Iris pigment epithelial cell (primary cell): ENCODE measurements at regions not wholly inside any gene's neighbourhood (a gene's known extent, or its start where the extent isn't known, plus 50 kb on each side); places are given as distances from the start of the nearest gene placed in this dataset.
"Not testable (repeated sequence)": the region's sequence is repeated elsewhere in the genome, so short reads cannot be mapped to it uniquely, and the experiment has no call there.

Source experiments
- DNase-seq: peaks from one replicate; pipeline ENCODE4 v3.0.0-alpha.2; 2011; ENCODE audit warnings: low read depth

DNA sequence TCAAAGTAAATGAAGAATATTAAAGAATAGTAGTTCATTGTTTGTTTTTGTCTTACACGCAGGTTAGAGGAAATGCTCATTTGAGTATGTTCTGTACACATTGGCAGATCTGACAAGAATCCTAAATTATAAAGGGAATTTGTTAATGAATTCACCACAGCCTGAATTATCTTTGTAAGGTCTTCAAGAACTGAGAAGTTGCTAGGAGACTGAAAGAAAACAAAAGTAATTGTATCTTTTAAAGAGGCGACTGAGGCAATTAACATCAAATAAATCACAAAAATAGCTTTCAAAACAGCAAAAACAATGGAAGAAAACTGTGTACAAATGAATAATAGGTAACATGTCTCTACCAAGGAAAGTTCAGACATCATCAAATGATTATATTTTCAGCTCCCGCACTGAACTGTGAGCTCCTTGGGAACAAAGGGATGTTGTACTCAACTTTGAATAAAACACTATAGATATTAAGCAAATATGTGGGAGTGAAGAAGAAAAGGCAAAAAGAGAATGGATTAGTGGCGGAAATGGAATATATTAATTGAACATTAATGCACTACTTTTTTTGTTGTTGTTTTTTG lies 51.7 kb upstream of the ATIC start:
- DNase-seq: no peak

DNA sequence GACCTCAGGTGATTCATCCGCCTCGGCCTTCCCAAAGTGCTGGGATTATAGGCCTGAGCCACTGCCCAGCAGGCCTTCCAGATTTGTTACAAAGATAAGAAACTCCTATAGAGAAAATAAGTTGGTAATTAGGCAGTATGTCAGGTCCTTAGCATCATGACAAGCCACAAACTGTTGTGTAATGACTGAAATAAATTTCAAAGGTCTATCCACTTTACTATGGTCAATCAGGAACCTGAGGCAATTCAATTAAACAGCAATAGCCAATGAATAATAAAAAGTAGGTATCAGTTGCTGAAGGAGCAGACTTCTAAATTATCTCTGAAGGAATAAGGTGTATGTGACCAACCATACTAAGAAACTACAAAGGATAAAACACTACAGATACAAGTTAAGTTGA lies 62.4 kb upstream of the ATIC start:
- no peak for DNase-seq

DNA sequence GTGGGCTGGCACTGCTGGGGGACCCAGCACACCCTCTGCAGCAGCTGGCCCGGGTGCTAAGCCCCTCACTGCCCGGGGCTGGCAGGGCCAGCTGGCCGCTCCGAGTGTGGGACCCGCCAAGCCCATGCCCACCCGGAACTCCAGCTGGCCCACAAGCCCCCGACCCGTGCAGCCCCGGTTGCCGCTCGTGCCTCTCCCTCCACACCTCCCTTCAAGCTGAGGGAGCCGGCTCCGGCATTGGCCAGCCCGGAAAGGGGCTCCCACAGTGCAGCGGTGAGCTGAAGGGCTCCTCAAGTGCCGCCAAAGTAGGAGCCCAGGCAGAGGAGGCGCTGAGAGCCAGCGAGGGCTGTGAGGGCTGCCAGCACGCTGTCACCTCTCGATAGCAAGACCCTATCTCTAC lies 65.9 kb upstream of the ATIC start:
- DNase-seq: not testable (repeated sequence)

DNA sequence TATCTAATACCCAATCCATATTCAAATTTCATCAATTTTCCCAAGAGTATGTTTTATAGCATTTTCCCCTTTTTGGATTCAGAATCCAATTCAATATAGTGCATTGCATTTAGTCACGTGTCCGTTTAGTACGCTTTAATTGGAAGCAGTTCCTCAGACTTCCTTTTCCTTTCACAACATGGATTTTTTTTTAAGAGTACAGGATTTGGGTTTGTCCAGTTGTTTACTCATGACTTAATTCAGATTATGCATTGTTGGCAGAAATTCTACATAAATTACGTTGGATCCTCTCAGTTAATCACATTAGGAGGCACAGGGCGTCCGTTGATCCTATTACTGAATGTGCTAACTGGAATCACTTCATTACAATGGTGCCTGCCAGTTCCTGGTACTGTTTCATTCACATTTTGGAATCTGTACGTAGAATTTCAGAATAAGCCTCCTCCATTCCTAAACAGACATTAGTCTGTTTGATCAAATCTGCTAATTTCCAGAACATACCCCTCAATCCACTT lies 70.0 kb upstream of the ATIC start:
- no peak for DNase-seq

DNA sequence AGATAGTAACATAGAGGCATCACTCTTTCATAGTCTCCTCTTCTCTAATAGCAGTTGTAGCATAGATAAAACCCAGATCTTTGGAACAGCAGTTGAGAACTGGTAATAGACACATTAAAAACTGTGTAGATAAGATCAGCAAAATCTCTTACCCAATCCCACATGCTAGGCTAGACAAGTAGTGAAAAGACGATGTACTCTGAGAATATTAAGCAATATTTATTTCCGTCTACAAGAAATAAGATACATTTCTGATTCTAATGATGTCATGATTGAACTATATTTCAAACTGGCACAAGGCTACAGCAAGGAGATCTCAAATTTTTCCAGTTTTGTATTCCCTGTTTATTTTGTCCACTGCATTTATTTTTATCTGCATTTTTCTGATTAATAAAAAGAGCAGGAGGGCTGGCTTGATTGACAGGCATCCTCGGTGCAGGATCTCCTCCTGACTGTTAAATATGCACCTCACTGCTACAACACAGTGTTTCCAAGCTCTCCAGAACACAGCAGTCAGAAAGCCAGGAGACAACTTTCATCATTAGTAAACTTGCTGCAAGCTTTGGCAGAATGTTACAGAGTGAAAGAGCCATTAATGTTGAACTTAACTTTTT lies 73.3 kb upstream of the ATIC start:
- peak; percentile 72 for DNase-seq

DNA sequence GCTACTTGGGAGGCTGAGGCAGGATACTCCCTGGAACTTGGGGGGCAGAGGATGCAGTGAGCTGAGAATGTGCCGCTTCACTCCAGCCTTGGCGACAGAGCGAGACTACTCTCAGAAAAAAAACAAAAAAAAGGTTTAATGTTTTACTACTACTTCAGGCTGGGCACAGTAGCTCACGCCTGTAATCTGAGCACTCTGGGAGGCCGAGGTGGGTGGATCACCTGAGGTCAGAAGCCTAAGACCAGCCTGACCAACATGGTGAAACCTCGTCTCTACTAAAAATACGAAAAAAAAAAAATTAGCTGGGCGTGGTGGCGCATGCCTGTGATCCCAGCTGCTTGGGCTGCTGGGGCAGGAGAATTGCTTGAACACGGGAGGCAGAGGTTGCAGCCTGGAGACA lies 75.7 kb upstream of the ATIC start:
- no peak for DNase-seq

DNA sequence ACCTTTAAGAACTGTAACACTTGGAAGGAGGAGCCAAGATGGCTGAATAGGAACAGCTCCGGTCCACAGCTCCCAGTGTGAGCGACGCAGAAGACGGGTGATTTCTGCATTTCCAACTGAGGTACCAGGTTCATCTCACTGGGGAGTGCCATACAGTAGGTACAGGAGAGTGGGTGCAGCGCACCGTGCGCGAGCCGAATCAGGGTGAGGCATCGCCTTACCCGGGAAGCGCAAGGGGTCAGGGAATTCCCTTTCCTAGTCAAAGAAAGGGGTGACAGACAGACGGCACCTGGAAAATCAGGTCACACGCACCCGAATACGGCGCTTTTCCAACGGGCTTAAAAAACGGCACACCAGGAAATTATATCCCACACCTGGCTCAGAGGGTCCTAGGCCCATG lies 81.8 kb upstream of the ABCA12 start:
- not testable (repeated sequence) for DNase-seq

DNA sequence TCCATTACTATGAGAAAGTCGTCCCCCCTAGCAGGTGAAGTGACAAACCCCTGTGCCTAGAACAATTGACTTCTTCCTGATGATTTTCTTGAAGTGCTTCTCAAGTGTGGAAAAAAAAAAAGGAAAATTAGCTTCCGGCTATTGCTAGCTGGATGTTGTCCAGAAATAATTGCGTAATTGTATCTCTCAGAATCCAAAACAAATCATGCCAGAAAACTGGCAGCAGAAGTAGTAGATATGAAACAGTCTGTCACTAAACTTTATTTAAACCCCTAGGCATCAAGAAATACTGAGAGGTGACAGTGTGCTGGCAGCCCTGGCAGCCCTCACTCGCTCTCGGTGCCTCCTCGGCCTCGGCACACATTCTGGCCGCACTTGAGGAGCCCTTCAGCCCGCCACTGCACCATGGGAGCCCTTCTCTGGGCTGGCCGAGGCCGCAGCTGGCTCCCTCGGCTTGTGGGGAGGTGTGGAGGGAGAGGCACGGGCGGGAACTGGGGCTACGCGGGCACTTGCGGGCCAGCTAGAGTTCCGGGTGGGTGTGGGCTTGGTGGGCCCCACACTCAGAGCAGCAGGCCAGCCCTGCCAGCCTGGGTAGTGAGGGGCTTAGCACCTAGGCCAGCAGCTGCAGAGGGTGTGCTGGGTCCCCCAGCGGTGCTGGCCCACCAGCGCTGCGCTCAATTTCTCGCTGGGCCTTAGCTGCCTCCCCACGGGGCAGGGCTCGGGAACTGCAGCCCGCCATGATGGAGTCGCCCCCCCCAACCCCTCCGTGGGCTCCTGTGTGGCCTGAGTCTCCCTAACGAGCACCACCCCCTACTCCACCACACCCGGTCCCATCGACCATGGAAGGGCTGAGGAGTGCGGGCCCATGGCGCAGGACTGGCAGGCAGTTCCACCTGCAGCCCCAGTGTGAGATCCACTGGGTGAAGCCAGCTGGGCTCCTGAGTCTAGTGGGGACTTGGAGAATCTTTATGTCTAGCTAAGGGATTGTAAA lies 80.5 kb upstream of the ABCA12 start:
- peak; percentile 51 for DNase-seq

DNA sequence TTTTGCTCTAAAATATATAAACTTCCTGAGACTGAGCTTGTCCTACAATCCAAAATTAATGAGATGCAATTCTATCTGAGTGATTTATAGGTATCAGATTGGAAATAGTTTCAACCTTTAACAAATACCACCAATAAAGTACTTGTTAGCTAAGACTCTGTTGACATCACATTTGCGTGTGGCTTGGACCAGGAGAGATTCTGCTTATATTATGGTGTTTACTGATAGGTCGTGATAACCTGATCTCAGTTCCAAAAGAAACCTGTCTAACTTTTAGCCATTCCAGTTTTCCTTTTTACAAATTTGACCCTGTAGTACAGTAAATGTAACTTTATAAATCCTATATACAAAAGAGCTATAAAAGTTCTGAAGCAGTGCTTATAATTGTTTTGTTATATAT lies 78.4 kb upstream of the ABCA12 start:
- no peak for DNase-seq

DNA sequence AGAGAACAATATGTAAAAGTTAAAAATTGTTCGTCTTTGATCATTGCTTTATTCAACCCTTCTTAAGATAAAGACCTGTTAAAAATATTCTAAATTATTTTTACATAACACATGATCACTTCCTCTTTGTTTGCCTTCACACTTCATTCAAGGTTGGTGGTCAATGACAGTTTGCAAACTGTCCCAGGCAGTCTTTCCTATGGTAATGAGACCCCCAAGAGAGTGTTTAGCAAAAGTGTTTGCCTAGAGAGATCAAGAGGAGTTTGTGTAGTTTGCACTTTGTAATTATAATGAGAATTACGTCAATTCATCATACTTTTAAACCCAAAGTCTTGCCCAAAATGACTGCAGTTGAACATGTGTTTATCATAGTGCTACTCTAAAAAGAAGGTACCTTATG lies 77.2 kb upstream of the ABCA12 start:
- no peak for DNase-seq

DNA sequence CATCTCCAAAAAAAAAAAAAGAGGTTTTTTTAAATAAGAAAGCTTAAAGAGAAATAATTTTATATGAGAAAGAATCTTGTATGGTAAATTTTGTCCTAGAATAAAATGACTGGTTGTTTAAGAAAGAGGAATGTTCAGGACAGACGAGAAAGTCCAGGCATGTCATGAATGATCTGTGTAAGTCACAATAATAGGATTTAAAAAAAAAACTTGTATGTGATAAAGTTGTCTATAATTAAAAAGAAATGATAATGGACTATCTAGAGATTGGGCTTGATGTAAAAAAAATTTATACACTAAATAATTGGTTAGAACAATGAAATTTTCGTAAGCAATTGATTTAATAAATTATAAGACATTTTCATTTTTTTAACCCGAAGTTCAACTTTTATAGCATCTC lies 71.7 kb upstream of the ABCA12 start:
- DNase-seq: no peak

DNA sequence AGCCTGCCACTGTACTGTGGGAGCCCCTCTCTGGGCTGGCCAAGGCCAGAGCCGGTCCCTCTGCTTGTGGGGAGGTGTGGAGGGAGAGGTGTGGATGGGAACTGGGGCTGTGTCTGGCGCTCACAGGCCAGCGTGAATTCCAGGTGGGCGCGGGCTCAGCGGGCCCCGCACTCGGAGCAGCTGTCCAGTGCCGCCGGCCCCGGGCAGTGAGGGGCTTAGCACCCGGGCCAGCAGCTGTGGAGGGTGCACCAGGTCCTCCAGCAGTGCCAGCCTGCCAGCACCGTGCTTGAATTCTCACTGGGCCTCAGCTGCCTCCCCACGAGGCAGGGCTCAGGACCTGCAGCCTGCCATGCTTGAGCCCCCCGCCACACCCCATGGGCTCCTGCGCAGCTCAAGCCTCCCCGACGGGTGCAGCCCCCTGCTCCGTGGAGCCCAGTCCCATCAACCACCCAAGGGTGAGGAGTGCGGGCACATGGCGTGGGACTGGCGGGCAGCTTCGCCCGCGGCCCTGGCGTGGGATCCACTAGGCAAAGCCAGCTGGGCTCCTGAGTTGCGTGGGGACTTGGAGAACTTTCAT lies 69.5 kb upstream of the ABCA12 start:
- no peak for DNase-seq

DNA sequence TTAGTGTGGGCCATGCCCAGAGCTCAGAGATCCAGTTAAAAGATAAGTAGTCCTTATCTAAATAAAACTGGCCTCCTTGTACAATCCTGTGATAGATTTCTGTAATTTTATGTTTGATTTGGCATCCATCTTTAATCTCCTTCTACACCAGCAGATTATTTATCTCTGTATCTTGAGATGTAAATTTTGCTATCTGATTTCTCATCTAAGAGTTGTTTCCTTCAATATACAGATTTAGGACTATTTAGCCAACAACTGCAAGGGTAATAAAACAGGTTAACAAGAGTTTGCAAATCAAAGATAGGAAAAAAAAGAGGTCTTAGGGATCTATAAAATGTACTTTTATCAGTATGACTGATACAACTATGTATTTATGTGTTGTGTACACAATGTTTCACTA lies 68.6 kb upstream of the ABCA12 start:
- no peak for DNase-seq

DNA sequence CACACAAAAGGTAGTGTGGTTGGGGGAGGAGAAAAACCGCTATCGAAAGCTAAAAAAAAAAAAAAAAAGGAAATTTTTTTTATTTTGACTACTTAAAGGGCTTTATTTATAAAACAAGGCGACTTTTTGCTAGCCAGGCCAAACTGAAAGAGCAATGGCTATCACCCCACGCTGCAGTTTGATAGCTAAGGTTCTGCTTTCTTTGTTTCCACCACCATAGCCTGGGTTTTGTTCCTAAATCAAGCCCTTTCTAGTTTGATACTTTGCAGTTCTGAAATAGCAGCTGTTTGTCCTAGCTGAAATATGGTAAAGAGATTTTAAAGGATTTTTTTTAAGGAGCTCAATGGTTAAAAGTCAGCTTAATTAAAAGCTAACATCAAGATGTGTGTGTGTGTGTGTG lies 67.4 kb upstream of the ABCA12 start:
- no peak for DNase-seq

DNA sequence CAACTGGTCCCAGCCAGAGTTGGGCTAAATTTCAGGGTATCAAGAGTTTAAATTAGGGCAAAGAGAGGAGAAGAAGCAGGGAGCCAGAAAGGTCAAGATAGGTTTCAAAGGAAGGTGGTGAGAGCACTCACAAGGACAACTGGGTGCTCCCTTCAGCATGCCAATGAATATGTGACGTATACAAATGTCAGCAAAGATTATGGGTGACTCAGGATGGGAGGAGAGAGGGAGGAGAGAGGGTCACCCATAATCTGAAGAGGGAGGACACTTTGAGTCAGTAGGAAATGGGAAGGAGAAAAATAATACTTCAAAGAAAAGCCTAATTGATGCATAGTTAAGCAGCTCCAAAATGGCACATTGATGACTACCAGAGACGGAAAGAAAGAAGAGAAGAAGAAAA lies 53.1 kb upstream of the ABCA12 start:
- no peak for DNase-seq

DNA sequence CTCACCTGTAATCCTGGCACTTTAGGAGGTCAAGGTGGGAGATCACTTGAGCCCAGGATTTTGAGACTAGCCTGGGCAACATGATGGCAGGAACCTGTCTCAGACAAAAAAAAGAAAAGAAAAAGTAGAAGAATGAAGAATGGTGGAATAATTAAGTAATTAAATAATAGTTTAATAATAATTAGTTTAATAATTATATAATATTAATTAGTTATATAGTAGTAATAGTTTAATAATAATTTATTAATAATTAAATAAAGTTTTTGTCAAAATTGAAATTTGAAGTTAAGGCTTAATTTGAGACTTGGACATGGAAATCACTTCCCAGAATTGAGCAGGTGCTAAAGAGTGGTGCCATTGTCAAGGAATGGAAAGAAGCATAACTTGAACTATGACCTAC lies 52.2 kb upstream of the ABCA12 start:
- no peak for DNase-seq

DNA sequence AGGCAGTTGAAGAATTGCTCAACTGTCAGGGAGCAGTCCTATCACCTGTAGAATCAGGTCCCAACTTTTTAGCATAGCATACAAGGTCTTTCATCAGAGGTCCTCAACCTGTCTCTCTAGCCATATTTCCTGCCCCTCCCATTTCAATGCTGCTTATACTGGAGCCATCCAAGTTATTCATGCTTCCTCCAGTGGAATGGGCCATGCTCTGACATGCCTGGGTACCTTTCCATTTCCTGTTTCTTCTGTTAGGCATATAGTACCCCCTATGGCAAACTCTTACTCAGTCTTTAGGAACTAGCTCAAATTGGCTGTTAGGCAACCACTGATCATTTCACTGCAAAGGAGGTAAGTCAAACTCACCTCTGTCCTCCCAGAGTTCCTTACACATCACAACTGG lies 51.0 kb upstream of the ABCA12 start:
- DNase-seq: no peak
